NB4 (cell line): ENCODE measurements at regions not wholly inside any gene's neighbourhood (a gene's known extent, or its start where the extent isn't known, plus 50 kb on each side); places are given as distances from the start of the nearest gene placed in this dataset.
"Not testable (repeated sequence)": the region's sequence is repeated elsewhere in the genome, so short reads cannot be mapped to it uniquely, and the experiment has no call there.

Source experiments
- DNase-seq: peaks from one replicate; pipeline ENCODE4 v3.0.0; 2010; ENCODE audit warnings: low read depth
- H3K4me3 ChIP-seq: one replicate; pipeline ENCODE4 v1.5.1; 2011; ENCODE audit warnings: mild to moderate bottlenecking, low read depth, low read length, moderate library complexity
- MAX ChIP-seq: IDR thresholded peaks from 2 replicates; pipeline ENCODE4 v1.6.1; 2011; ENCODE audit warnings: low read depth, low read length
- MYC ChIP-seq: IDR thresholded peaks from 2 replicates; pipeline ENCODE4 v1.6.1; 2011; ENCODE audit warnings: low read depth, low read length
- POLR2A ChIP-seq: IDR thresholded peaks from 2 replicates; pipeline ENCODE4 v1.6.1; 2011; ENCODE audit warnings: mild to moderate bottlenecking; ENCODE audit not compliant: insufficient read length; ENCODE audit errors: extremely low read depth
- TF ChIP-seq, protein P1 (sequence below): IDR thresholded peaks from one replicate; pipeline ENCODE4 v1.5.1; 2012; ENCODE audit warnings: low read depth, low read length

DNA sequence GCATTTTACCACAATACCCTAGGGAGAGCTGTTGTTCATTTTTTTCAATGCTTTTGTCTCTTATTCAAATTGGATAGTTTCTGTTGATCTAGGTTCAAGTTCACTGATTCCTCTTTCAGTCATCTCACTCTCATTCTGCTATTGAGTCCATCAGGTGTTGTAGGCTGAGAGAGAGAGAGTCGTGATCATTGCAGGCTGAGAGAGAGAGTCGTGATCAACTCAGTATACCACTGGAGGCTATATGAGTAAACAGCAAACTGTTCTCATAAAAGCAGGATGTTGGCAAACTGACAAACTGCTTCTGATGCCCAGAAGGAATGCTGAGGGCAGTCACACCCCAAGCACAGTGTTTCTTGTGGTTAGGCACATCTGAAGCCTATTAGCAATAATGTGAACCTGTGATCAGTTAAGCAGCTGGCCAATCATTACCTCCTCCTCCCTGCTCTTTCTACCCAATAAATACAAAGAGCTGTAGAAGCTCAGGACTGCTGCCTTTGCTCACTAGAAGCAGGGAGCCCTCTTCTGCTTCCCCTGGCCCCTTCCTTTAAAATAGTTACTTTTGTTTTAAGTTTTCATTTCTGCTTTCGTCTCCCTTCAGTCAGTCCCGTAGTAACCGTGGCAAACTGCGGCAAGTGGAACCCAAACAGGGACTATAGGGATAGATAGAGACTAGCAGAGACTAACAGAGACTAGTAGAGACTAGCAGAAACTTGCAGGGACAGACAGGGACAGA, 476.1 kb upstream of the ACO1 start:
- DNase-seq: no peak
- TF ChIP-seq, protein P1, sequence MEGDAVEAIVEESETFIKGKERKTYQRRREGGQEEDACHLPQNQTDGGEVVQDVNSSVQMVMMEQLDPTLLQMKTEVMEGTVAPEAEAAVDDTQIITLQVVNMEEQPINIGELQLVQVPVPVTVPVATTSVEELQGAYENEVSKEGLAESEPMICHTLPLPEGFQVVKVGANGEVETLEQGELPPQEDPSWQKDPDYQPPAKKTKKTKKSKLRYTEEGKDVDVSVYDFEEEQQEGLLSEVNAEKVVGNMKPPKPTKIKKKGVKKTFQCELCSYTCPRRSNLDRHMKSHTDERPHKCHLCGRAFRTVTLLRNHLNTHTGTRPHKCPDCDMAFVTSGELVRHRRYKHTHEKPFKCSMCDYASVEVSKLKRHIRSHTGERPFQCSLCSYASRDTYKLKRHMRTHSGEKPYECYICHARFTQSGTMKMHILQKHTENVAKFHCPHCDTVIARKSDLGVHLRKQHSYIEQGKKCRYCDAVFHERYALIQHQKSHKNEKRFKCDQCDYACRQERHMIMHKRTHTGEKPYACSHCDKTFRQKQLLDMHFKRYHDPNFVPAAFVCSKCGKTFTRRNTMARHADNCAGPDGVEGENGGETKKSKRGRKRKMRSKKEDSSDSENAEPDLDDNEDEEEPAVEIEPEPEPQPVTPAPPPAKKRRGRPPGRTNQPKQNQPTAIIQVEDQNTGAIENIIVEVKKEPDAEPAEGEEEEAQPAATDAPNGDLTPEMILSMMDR: no peak
- TF ChIP-seq POLR2A (no peak), MAX (no peak), MYC (no peak)
- H3K4me3 ChIP-seq: peak overlapping the region; percentile 58

GRCh38 chr9:31908891-31909480, 475.5 kb upstream of the ACO1 start:
- peak overlapping the region; percentile 58 for H3K4me3 ChIP-seq
- DNase-seq: peak; percentile 54
- TF ChIP-seq MAX (no peak), POLR2A (no peak), MYC (no peak)
- TF ChIP-seq, protein P1: no peak

DNA sequence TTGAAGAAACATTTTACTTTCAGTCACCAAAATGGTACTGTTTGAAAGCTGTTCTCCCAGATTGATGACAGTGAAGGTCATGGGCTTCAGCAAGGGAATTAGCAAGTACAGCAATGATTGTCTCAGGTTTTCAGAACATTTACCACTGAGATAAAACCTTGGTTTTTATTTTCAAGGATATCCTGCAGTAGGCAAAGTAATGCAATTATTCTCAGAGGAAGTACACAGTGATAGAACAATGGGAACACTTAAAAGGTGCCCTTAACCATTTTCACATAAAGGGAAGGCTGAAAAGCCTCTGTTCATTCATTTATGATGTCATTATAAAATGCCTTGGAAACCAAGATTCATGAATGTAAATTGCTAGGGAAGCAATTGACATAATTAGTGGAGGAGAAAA, 471.8 kb upstream of the ACO1 start:
- no peak overlapping the region for H3K4me3 ChIP-seq
- DNase-seq: no peak
- TF ChIP-seq MYC (no peak), POLR2A (no peak), MAX (no peak)
- TF ChIP-seq, protein P1: no peak

DNA sequence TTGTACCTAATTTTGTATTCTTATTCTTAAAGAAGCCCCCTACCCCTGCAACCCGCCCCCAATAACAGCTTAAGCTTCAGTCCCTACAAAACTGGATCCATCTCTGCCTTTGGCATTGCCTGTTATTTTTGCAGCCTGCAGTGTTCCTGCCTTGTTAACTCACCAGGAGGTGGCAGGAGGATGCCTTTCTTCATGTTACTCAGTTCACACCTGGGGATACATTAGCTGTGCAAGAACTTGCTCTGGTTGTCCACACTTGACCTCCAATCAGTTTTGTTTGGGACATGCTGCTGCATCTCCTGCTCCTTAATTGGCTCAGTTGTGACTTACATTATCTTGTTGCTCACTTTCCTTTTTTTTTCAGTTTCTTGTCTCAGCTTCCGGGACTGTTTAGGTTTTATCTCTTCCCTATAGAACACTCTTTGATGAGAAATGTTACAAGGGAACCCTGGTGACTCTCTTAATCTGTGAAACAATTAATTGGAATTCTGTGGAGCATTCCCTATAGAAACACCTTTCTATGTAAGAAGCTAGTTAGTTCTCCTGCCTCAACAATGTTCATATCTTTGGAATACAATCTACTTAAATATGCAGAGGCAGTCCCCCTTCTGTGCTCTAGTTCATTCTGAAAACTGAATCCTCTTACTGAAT, 467.7 kb upstream of the ACO1 start:
- DNase-seq: no peak
- TF ChIP-seq POLR2A: no peak
- TF ChIP-seq, protein P1: peak; percentile 3

DNA sequence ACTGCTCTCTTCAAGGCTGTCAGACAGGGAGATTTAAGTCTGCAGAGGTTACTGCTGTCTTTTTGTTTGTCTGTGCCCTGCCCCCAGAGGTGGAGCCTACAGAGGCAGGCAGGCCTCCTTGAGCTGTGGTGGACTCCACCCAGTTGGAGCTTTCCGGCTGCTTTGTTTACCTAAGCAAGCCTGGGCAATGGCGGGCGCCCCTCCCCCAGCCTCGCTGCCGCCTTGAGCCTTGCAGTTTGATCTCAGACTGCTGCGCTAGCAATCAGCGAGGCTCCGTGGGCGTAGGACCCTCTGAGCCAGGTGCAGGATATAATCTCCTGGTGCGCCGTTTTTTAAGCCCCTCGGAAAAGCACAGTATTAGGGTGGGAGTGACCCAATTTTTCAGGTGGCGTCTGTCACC, 446.7 kb upstream of the ACO1 start:
- H3K4me3 ChIP-seq, DNase-seq: not testable (repeated sequence)

More for the DNA sequence above, 467.7 kb upstream of the ACO1 start:
- H3K4me3 ChIP-seq: no peak overlapping the region

DNA sequence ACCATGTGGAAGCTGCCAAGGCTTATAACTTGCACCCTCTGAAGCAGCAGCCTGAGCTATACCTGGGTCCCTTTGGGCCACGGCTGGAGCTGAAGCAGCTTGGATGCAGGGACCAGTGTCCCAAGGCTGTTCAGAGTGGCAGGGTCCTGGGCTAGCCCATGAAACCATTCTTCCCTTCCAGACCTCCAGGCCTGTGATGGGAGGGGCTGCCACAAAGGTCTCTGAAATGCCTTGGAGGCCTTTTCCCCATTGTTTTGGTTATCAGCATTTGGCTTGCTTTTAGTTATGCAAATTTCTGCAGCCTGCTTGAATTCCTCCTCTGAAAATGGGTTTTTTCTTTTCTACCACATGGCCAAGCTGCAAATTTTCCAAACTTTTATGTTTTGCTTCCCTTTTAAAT, 433.7 kb upstream of the ACO1 start:
- H3K4me3 ChIP-seq: no peak overlapping the region
- TF ChIP-seq, protein P1: no peak
- TF ChIP-seq POLR2A: no peak
- no peak for TF ChIP-seq MAX
- no peak for TF ChIP-seq MYC
- DNase-seq: no peak
